B cell (primary cell): ENCODE measurements at regions not wholly inside any gene's neighbourhood (a gene's known extent, or its start where the extent isn't known, plus 50 kb on each side); places are given as distances from the start of the nearest gene placed in this dataset.
"Not testable (repeated sequence)": the region's sequence is repeated elsewhere in the genome, so short reads cannot be mapped to it uniquely, and the experiment has no call there.

Source experiments
- EZH2 ChIP-seq: IDR thresholded peaks from 2 replicates; pipeline ENCODE4 v1.6.1; 2012; ENCODE audit warnings: borderline replicate concordance, low read depth, mild to moderate bottlenecking, moderate library complexity, low read length; ENCODE audit not compliant: insufficient read depth, poor library complexity, severe bottlenecking
- TF ChIP-seq, protein P1 (sequence below): fragments of 200-600 bp; IDR thresholded peaks from one replicate; pipeline ENCODE4 v1.8.0; 2022; ENCODE audit warnings: antibody characterized with exemption, mild to moderate bottlenecking

DNA sequence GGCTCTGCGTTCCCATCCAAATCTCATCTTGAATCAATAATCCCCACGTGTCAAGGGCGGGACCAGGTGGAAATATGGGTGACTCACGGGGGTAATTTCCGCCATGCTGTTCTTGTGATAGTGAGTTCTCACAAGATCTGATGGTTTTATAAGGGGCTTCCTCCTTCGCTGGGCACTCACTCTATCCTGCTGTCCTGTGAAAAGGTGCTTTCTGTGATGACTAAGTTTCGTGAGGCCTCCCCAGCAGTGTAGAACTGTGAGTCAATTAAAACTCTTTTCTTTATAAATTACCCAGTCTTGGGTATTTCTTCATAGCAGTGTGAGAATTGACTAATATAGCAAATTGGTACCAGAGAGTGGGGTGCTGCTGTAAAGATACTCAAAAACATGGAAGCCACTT, 142.4 kb upstream of the TFPI start:
- not testable (repeated sequence) for TF ChIP-seq EZH2
- TF ChIP-seq, protein P1, sequence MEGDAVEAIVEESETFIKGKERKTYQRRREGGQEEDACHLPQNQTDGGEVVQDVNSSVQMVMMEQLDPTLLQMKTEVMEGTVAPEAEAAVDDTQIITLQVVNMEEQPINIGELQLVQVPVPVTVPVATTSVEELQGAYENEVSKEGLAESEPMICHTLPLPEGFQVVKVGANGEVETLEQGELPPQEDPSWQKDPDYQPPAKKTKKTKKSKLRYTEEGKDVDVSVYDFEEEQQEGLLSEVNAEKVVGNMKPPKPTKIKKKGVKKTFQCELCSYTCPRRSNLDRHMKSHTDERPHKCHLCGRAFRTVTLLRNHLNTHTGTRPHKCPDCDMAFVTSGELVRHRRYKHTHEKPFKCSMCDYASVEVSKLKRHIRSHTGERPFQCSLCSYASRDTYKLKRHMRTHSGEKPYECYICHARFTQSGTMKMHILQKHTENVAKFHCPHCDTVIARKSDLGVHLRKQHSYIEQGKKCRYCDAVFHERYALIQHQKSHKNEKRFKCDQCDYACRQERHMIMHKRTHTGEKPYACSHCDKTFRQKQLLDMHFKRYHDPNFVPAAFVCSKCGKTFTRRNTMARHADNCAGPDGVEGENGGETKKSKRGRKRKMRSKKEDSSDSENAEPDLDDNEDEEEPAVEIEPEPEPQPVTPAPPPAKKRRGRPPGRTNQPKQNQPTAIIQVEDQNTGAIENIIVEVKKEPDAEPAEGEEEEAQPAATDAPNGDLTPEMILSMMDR = not testable (repeated sequence)
